ENCODE measurements at regions not wholly inside any gene's neighbourhood (a gene's known extent, or its start where the extent isn't known, plus 50 kb on each side); places are given as distances from the start of the nearest gene placed in this dataset.
A peak's percentile ranks its signal among the peaks of the same experiment; 100 is the strongest.
"Not testable (repeated sequence)": the region's sequence is repeated elsewhere in the genome, so short reads cannot be mapped to it uniquely, and the experiment has no call there.

DNA sequence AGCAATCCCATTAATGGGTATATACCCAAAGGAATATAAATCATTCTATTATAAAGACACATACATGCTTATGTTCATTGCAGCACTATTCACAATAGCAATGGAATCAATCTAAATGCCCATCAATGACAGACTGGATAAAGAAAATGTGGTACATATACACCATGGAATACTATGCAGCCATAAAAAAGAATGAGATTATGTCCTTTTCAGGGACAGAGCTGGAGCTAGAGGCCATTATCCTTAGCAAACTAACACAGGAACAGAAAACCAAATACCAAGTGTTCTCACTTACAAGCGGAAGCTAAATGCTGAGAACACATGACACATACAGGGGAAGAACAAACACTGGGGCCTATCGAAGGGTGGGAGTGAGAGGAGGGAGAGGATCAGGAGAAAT, 276.3 kb downstream of the RRAGC start:
- not testable (repeated sequence) for H3K9me3 Mint-ChIP-seq; H3K4me3 Mint-ChIP-seq; H3K36me3 Mint-ChIP-seq (ENCODE audit: low read depth); H3K27ac Mint-ChIP-seq; ATAC-seq (replicated peaks); H3K4me1 Mint-ChIP-seq
- H3K27me3 Mint-ChIP-seq, result peaks cover 23% of the 10 kb centered on the region

DNA sequence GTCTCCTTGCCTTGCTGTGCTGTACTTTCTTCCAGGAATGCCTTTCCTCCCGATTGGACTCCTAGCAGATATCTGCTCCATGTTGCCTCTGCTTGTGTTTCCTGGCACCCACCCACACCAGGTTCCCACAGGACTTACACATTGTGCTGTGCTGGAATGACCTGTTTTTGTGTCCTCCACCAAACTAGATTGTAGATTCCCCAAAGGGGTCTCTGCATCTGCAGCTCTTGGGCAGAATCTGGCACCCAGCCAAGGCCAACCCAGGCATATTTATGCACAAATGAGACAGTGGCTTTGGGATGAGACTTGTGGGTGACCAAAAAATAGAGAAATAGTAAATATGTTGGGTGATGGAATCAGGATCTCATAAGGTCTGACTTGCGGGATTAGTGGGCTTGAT, 278.2 kb downstream of the RRAGC start:
- H3K4me1 Mint-ChIP-seq, result peaks cover 10% of the 10 kb centered on the region
- no peaks in the 10 kb centered on the region for H3K9me3 Mint-ChIP-seq
- no peaks in the 10 kb centered on the region for H3K36me3 Mint-ChIP-seq (ENCODE audit: low read depth)
- ATAC-seq (replicated peaks), result no peak
- peaks cover 32% of the 10 kb centered on the region for H3K27me3 Mint-ChIP-seq
- no peak overlapping the region for H3K4me3 Mint-ChIP-seq
- H3K27ac Mint-ChIP-seq, result no peak overlapping the region

DNA sequence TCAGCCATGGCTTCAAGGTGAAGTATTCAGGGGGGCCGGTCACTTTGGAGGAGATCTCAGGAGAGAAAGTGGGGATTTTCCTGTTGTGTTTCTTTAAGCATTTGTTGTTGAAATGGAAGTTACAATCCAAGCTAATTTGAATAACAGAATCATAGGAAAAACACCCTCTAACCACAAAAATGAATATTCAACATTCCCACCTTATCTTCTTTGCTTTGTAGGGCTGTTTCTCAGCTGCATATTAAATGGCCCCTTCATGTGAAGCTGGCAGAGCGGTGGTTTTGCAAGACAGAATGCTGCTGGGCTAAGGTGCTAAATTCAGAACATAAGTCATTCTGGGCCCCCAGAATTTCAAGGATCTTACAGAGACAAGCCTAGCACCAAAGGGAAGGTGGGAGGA, 279.0 kb downstream of the RRAGC start:
- no peaks in the 10 kb centered on the region for H3K9me3 Mint-ChIP-seq
- no peak overlapping the region for H3K4me3 Mint-ChIP-seq
- no peak for ATAC-seq (replicated peaks)
- H3K4me1 Mint-ChIP-seq, result peaks cover 10% of the 10 kb centered on the region
- peaks cover 31% of the 10 kb centered on the region for H3K27me3 Mint-ChIP-seq
- H3K36me3 Mint-ChIP-seq (ENCODE audit: low read depth), result no peaks in the 10 kb centered on the region
- H3K27ac Mint-ChIP-seq, result no peak overlapping the region

- Mint-ChIP-seq H3K27me3 (peaks cover 28% of the 10 kb centered on the region), H3K27ac (no peak overlapping the region), H3K36me3 (ENCODE audit: low read depth) (no peaks in the 10 kb centered on the region), H3K9me3 (no peaks in the 10 kb centered on the region), H3K4me3 (no peak overlapping the region), H3K4me1 (peaks cover 4% of the 10 kb centered on the region)
- no peak for ATAC-seq (replicated peaks)
Observed at GRCh38 chr1:38579056-38579455, 280.5 kb downstream of the RRAGC start.

DNA sequence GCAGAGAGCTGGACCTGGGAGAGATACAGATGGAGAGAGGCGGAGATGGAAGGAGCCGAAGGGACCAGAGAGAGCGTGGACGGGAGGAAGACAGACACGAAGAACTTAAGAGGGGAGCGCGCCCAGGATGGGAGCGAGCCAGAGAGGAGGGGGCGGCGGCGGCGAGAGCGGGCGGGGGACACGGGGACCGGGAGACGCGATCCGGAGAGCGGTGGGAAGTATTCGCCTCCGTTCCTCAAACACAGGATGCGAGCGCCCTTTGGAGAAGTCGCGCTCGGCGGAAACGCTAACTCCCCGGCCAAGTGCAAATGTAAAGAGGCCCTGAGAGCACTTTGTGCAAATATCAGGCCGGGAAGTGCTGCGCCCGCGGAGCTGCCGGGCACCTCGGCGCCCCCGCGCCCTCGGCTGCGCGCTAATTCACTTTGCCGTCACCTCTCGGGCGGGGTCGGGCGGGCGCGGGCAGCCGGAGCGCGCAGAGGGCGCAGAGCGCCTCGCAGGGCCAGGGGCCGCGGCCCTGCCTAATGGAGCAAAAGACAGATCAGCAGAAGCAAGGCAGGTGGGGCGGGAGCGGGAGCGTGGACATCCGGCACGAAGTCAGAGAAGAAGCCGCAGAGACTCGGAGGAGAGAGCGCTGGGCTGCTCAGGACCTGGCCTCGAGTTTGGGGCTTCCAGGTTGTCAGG, 281.2 kb downstream of the RRAGC start:
- Mint-ChIP-seq H3K27me3 (peaks cover 28% of the 10 kb centered on the region), H3K4me3 (peak overlapping the region; percentile 30), H3K4me1 (peaks cover 4% of the 10 kb centered on the region), H3K9me3 (no peaks in the 10 kb centered on the region), H3K36me3 (ENCODE audit: low read depth) (no peaks in the 10 kb centered on the region), H3K27ac (no peak overlapping the region)
- no peak for ATAC-seq (replicated peaks)

GRCh38 chr1:38577937-38578270, 281.7 kb downstream of the RRAGC start:
- peak overlapping the region; percentile 30 for H3K4me3 Mint-ChIP-seq

DNA sequence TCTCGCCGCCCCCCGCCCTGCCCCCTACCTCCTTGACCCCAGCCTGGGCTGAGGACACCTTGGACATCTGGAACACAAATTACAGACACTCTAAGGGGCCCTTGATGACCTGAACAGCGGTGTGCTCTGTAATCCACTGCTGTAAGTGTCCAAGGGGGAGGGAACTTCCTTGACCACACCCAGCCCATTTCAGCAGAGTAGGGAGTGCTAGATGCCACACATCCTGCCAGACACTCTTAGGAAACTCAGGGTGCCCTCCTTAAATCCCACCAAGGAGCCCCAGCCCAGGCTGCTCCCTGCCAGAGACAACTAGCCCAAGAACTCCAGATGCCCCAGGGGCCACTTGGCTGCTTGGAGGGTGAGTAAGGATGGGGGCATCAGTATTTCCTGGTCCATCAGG, 282.2 kb downstream of the RRAGC start:
- ATAC-seq (replicated peaks), result no peak
- Mint-ChIP-seq H3K9me3 (no peaks in the 10 kb centered on the region), H3K27ac (no peak overlapping the region), H3K27me3 (peaks cover 29% of the 10 kb centered on the region), H3K4me3 (no peak overlapping the region), H3K4me1 (peaks cover 4% of the 10 kb centered on the region), H3K36me3 (ENCODE audit: low read depth) (no peaks in the 10 kb centered on the region)

More at GRCh38 chr1:38577937-38578270, 281.7 kb downstream of the RRAGC start:
- Mint-ChIP-seq H3K9me3 (no peaks in the 10 kb centered on the region), H3K27me3 (peaks cover 28% of the 10 kb centered on the region), H3K4me1 (peaks cover 4% of the 10 kb centered on the region), H3K36me3 (ENCODE audit: low read depth) (no peaks in the 10 kb centered on the region), H3K27ac (no peak overlapping the region)
- no peak for ATAC-seq (replicated peaks)

- H3K36me3 Mint-ChIP-seq (ENCODE audit: low read depth), result no peaks in the 10 kb centered on the region
- no peak for ATAC-seq (replicated peaks)
- H3K27ac Mint-ChIP-seq, result no peak overlapping the region
- H3K27me3 Mint-ChIP-seq, result peaks cover 33% of the 10 kb centered on the region
- peaks cover 4% of the 10 kb centered on the region for H3K4me1 Mint-ChIP-seq
- H3K9me3 Mint-ChIP-seq, result no peaks in the 10 kb centered on the region
- no peak overlapping the region for H3K4me3 Mint-ChIP-seq
Observed at GRCh38 chr1:38576241-38576640, 283.3 kb downstream of the RRAGC start.

GRCh38 chr1:38571726-38572125, 287.8 kb downstream of the RRAGC start:
- no peak for ATAC-seq (replicated peaks)
- H3K9me3 Mint-ChIP-seq, result no peaks in the 10 kb centered on the region
- peaks cover 17% of the 10 kb centered on the region for H3K27me3 Mint-ChIP-seq
- no peak overlapping the region for H3K4me3 Mint-ChIP-seq
- no peak overlapping the region for H3K27ac Mint-ChIP-seq
- no peaks in the 10 kb centered on the region for H3K4me1 Mint-ChIP-seq
- H3K36me3 Mint-ChIP-seq (ENCODE audit: low read depth), result no peaks in the 10 kb centered on the region

DNA sequence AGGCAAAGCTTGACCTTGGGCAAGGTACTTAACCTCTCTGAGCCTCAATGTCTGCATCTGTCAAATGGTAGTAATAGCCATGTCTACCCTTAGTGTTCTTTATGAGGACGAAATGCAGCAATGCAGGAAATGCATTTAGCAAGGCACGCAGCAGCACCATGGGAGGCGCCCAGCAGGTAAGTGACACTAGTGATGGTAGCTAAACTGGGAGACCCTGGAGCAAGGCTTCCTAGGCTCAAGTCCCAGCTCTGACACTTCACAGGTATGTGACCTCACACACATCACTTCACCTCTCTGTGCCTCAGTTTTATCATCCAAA, 289.0 kb downstream of the RRAGC start:
- Mint-ChIP-seq H3K9me3 (no peaks in the 10 kb centered on the region), H3K27me3 (peaks cover 19% of the 10 kb centered on the region), H3K4me1 (no peaks in the 10 kb centered on the region), H3K36me3 (ENCODE audit: low read depth) (no peaks in the 10 kb centered on the region), H3K27ac (no peak overlapping the region), H3K4me3 (no peak overlapping the region)
- no peak for ATAC-seq (replicated peaks)

DNA sequence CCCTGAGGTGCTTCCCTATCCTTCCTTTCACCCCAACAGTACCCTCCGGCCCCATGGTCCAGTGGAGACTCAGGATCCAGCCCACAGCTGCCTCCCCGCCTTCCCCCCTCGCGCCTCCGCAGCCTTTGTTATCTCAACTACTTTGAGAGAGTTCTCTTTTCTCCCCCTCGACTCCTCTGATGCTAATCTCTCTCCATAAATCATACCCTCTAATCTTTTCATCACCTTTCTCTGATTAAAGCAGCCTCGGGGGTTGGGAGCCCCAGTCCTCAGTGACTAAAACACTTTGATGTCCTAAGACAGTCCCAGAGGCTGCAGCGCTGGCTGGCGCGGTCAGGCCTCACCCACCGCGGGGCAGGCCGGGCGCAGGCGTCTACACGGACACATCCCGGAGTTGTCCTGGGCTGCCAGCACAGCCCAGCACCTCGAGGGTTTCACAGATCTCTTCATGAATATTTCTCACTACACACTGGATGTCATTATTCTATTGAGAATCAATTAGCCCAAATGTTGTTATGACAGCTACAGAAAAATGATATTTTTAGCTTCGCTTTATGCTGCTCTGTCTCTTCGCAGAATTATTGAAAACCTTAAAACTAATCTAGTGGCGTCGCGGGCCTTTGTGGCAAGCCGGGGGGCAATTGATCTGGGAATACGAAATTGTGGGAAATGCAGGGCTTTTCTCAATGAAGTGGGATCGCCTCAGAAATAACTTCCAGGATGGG, 289.5 kb downstream of the RRAGC start:
- no peak overlapping the region for H3K27ac Mint-ChIP-seq
- no peaks in the 10 kb centered on the region for H3K9me3 Mint-ChIP-seq
- no peak for ATAC-seq (replicated peaks)
- H3K4me3 Mint-ChIP-seq, result no peak overlapping the region
- no peaks in the 10 kb centered on the region for H3K4me1 Mint-ChIP-seq
- H3K27me3 Mint-ChIP-seq, result peaks cover 21% of the 10 kb centered on the region
- H3K36me3 Mint-ChIP-seq (ENCODE audit: low read depth), result no peaks in the 10 kb centered on the region

DNA sequence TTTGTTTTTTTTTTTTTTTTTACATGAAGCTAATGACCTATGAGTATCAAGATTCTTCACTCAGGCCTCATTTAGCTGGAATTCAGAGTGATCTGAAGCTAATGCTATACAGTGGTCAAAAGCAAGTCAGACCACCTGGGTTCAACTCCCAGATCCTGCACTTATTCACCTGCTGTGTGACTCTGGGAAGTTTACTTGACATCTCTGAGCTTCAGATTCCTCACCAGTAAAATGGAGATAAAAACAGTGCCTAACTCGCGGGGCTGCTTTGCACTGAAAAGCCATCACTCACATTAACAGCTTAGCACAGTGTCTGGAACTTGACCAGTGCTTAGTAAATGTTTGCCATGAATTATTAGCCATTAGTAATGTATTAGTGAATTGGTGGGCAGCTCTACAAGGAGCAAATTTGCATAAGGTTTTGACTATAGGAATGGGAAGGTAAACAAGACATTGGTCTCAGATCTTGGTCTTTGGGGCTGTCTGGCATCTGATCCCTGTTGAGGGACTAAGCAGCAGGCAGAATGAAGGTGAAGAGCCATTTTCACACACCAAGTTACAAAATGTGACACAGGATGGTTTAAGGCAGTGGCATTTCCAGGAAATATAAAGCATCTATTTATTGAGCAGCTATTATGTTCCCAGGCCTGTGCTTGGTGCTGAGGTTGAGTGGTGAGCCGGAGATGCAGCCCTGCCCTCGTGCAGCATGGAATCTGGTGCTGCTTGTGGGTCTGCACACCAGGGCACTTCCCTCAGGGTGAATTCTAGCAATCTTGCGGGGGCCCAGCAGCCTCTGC, 291.3 kb downstream of the RRAGC start:
- Mint-ChIP-seq H3K36me3 (ENCODE audit: low read depth) (no peaks in the 10 kb centered on the region), H3K27me3 (peaks cover 33% of the 10 kb centered on the region), H3K4me1 (peaks cover 7% of the 10 kb centered on the region), H3K9me3 (no peaks in the 10 kb centered on the region), H3K27ac (no peak overlapping the region), H3K4me3 (no peak overlapping the region)
- ATAC-seq (replicated peaks), result no peak

DNA sequence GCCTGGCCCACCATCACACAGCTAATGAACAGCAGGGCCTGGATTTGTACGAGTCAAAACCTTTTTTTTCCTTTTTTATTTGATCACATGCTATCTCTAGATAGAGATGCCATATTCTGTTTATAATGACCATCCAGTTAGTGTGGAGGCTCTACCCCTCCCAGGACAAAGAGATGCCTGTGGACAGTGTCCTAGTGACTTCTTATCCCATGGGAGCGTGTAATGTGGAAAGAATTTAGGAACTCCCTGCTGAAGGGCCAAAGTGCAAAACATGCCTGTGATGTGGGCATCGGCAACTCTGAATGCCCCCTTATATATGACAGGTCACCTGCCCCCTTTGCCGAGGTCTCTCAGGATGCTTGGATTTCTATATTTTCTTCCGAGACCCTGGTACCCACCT, 292.2 kb downstream of the RRAGC start:
- ATAC-seq (replicated peaks), result no peak
- Mint-ChIP-seq H3K27ac (no peak overlapping the region), H3K36me3 (ENCODE audit: low read depth) (no peaks in the 10 kb centered on the region), H3K4me1 (peaks cover 7% of the 10 kb centered on the region), H3K27me3 (peaks cover 40% of the 10 kb centered on the region), H3K4me3 (no peak overlapping the region), H3K9me3 (no peaks in the 10 kb centered on the region)

- H3K4me3 Mint-ChIP-seq, result no peak overlapping the region
- no peaks in the 10 kb centered on the region for H3K36me3 Mint-ChIP-seq (ENCODE audit: low read depth)
- H3K27ac Mint-ChIP-seq, result no peak overlapping the region
- H3K9me3 Mint-ChIP-seq, result no peaks in the 10 kb centered on the region
- H3K27me3 Mint-ChIP-seq, result peaks cover 35% of the 10 kb centered on the region
- peaks cover 17% of the 10 kb centered on the region for H3K4me1 Mint-ChIP-seq
- ATAC-seq (replicated peaks), result no peak
Observed at GRCh38 chr1:38565020-38565491, 294.5 kb downstream of the RRAGC start.

Data from activated T-helper 17 cell treated with anti-CD3 and anti-CD28 coated beads, Interleukin-2, amount 50 U/mL, for 72 hours (primary cell).